Activated naive CD4-positive, alpha-beta T cell treated with Interleukin-2 at 50 U/mL for 16 hours (primary cell): ENCODE measurements at regions not wholly inside any gene's neighbourhood (a gene's known extent, or its start where the extent isn't known, plus 50 kb on each side); places are given as distances from the start of the nearest gene placed in this dataset.

Experiments used
- DNase-seq: peaks from one replicate; pipeline ENCODE4 v3.0.0-alpha.2; 2020

DNA sequence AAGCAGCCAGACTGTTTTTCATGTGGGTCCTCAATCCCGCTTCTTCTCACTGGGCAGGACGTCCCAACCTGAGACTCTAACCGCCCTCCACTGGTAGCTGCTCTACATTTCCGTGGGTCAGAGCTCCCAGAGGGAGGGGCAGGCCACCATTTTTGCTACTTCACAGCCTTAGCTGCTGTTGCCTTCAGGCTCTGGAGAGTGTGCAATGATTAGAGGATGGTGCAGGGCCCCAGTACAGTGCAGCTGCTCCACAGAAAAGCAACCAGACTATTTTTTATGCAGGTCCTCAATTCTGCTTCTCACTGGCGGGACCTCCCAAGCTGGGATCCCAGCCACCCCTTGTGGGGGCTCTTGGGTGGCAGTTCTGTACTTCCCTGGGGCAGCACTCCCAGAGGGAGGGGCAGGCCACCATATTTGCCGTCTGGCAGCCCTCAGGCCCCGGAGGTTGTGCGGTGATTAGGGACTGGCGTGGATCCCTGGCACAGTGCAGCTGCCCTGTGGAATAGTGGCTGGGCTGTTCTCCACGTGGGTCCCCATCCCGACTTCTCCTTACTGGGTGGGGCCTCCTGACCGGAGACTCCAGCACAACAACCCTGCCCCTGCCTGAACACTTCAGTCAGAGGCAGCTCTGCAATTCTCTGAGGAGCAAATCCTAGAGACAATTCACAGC lies 647.6 kb upstream of the PKN2 start:
- DNase-seq: no peak

DNA sequence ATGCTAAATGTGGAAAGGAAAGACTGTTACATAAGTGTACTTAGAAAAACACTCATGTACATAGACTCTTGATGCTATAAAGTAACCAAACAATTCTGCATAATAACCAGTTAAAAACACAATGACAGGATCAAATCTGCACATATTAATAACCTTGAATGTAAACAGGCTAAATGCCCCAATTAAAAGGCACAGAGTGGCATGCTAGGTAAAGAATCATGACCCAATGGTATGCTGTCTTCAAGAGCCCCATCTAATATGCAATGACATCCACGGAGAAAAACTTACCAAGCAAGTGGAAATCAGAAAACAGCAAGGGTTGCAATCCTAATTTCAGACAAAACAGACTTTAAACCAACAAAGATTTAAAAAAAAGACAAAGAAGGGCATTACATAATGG lies 644.8 kb upstream of the PKN2 start:
- DNase-seq: no peak

DNA sequence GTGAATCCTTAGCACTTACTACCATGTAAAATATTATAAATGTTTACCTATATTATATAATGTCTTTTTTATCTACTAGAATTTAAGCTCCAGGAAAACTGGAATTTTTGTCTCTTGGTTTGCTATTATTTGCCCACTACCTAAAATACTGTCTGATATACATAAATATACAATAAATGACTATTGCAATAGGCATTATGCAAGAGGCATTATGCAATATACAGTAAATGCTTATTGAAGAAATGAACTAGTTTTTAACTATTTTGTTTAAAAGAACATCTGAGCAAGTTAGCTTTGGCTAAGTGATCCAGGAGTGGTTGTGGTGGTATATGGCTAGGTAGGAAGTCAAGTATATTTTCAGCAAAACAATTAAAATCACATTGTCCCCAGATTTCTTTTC lies 640.2 kb upstream of the PKN2 start:
- no peak for DNase-seq

DNA sequence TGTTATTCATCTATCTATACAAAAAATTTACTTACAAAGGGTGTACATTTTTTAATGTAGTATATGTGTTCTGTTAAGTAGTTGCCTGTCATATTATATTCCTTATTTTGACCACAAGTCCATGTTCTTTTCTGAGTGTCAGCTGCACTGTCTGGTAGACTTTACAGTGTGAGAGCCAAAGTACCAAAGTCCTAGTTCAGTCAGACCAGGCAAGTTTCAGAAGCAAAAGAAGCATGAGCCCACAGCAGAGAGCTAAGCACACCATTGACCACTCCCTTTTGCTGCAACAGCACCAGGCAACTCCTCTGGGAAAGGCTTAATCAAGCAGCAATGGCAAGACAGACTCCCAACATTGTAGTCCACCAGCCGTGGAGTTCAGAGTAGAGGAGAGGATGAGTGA lies 631.9 kb upstream of the PKN2 start:
- no peak for DNase-seq

DNA sequence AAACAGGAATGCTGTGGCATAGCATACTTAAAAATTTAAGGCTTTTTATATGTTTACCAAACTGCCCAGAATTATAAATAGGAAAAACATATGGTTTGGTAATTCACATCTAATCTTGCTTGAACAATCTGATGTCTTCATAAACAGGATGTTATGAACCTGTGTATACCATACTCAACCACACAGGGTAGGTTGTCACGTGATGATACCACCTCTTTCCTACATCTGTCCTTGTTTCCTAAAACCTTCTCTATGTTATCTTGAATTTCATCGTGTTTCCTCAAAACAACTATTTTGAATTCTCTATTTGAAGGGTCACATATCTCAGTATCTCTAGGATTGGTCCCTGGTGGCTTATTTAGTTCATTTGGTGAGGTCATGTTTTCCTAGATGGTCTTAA lies 631.0 kb upstream of the PKN2 start:
- no peak for DNase-seq

DNA sequence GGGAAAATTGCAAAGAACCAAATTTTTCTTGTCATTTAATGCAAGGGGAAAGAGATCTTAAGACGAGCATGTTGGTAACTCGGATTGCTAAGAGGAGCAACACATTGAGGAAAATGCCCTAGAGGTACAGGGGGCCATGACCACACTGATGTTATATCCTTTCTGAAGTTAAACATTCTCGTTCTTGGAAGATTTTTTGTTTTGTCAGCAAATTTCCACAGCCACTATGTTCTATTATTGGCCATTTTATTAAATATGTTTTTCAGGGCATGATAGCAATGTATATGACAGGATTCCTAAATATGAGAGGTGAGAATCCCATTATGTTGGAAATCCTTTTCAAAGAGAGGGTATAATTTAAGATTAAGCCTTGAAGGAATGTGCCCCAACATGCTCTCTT lies 627.2 kb upstream of the PKN2 start:
- DNase-seq: no peak

DNA sequence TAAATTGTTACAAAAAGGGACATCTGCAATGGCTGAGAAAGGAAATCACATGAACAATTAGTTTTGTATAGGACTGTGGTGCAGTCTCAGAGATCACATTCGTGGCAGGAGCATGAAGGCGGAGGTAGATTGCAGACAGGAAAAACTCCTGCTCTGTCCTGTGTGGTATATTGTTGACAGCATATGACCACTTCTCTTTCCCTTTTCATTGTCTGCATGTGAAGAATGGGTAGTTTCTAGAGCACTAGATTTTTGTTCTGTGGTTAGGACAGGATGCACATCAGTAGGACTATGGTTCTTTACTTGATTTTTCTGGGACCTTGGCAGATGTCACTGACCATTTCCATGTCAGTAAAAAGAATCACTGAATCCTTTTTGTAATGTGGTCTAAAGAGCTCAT lies 625.9 kb upstream of the PKN2 start:
- DNase-seq: no peak

DNA sequence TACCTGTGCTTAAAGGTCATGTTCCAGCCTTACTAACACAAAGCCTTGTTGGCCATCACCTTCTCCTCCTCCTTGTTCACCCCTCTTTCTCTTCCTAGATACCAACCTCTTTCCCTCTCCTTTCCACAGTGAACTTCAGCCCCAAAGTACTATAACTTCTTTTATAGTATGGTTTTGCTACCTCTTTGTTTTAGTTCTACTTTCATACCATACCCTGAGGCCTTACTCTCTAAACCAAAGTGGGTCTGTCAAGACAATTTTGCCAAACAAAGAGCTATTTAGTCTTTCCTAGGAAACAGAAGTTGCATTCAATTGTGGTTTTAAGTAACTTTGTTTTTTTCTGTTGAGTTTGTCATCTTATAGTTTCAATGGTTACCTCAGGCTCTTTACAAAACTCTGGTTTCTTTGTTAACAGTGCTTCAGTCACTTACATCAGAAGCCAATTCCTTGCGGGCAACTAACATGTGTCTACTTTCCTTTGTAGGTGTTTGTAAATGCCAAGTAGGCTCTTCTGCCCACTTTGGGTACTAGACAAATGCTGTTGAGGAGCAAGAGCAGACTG lies 623.9 kb upstream of the PKN2 start:
- DNase-seq: no peak

DNA sequence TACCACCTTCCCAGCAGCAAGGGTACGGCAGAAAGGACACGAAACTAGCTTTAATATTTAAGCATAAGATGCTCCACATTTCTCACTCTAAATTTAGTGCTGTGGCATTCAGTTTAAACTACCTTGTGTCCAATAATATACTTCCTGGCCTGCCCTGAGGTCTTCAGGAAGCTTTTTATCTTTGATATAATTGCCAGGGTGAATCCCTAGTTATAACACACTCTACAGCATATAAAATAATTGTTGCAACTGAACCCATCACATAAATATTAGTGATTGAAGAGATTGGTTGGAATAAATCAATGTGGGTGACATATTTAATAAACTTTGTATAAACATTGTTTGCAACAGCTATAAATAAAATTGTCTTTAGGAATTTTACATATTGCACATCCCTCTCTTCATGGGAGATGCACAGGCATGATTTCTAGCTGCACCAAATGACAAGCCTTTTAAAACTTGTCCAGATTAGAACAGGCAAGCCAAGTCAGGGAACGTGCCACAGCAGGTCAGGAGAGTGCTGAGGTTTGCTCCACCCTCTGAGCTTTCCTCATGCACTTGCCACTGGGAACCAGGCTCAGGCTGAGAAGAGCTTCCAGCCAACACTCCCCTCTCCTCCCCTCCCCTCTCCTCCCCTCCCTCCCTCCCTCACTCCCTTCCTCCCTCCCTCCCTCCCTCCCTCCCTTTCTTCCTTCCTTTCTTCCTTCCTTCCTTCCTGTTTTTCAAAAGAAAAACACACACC lies 623.2 kb upstream of the PKN2 start:
- DNase-seq: no peak

DNA sequence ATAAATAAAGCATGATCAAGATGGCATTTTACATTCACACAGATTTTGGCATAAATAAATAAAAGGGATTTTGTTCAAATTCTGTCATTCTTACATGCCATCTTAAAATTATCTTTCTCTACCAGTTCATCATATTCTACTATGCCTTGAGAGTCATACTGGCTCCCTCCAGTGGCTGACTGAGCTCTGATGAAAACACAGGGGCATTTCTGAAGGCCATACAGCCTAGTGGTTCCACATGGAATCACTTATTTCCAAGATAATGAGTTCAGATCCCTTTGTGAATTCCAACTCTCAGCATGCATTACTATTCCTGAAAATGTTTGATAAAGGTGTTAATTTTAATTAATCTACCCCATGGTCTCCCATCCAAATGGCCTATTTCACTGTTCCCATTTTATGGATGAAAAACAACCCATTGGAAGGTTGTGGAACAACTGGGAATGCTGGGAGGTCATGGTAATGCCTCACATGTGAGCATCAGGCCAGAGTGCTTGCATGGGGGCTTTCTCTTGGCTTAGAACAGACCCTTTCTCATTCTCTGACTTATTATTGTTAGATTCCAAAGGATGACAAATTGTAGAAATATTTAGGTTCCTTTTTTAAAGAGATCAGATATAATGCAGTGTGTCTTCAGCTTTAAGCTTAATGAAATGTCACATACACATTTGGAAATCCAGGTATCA lies 622.4 kb upstream of the PKN2 start:
- peak; percentile 5 for DNase-seq

DNA sequence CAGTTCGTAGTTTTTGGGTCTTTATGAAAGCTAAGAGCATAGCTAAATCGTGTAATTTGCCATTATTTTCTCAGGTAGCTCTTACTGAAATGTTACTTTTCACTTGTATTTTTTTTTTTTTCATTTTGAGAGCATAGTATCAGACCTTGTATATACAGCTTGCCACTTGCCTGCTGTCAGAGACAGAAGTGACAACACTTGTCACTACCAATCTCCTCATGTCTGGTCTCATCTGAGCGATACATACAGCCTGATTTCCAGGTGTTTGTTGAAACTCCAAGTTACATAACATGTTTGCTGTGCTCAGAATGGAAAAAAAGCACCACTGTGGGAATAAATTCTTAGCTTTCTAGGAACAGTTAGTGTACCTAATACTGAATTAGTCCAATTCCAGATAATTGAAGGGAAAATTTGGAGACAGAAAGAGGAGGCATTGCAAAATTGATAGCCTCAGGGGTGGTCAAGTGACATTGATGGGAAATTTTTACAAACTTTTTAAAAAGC lies 621.4 kb upstream of the PKN2 start:
- DNase-seq: no peak

DNA sequence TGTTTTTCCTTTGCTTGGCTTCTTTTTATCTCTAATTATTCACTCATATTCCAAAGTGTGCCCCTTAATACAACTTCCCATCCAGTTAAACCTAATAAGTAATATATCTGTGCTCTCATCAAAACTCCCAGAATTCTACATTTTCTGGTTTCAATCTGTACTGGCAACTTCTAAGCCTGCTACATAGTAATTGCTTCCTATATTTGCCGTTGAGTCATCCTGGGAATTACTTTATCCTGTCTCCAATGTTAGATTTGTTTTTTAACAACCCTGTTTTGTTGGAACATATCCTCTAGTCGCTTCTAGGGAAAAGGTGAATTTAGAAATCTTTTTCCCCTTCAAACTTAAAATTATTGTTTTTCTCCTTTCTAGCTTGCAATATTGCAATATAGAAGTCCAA lies 620.5 kb upstream of the PKN2 start:
- no peak for DNase-seq

DNA sequence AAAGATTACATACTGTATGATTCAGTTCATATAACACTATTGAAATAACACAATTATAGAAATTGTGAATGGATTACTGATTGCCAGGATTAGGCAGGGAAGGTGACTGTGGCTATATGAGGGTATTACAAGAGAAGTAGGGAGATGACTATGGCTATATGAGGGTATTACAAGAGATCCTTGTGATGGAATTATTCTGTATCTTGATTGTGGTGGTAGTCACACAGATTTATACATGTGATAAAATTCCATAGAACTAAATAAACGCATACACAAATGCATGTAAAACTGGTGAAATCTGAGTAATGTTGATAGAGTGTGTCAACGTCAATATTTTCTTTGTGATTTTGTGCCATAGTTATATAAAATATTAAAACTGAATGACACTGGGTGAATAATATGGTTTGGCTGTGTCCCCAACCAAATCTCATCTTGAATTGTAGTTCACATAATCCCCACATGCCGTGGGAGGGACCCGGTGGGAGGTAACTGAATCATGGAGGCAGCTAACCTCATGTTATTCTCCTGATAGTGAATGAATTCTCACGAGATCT lies 615.6 kb upstream of the PKN2 start:
- no peak for DNase-seq

DNA sequence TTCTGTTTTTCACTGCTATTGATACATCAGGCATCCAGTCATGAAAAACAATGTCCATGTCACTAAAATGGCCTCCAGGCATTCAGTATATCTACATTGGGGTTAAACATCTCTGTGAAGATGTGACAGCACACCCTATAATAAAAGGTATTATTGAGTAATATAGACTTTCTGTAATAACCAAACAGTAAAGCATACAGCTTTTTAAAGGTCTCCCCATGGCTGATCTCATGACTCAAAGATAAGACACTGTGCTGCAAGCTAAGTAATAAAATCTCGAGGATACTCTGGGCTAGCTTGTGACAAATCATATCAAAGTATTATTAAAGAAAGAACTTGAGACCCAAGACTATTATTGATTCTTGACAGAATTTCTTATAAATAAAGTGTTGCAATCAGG lies 613.1 kb upstream of the PKN2 start:
- DNase-seq: no peak

DNA sequence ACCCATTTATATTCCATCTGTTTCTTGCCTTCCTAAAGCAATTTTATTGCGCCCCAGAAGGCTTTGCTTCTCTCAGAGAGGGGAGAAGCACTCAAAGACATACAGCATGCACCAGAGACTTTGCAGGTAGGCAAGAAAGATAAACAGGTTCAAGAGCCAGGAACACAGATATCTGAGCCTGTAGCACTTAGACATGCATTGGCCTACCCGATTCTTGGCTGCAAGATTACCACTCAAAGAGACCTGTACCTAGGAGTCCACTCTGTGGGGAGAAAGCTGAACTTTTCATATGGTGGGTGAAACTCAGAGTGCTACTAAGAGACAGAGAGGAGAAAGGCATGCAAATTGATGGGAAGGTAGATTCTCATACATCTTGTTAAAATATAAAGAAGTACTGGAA lies 609.4 kb upstream of the PKN2 start:
- no peak for DNase-seq

DNA sequence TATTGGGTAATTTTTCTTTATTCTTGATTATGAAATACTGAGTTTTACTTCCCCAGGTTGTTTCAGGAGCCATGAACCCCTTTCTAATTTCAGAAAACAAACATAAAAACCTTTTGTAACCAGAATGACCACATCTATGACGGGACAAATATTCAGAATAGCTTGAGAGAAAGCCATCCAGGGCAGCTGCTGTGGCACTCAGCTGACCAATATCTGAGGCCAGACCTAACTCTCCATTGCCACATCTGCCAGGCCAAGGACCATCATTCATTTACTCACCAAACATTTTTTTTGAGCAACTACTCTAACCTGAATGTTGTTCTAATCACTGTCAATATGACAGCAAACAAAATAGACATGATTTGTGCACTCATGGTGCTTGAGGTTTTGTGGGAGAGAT lies 608.3 kb upstream of the PKN2 start:
- DNase-seq: no peak

DNA sequence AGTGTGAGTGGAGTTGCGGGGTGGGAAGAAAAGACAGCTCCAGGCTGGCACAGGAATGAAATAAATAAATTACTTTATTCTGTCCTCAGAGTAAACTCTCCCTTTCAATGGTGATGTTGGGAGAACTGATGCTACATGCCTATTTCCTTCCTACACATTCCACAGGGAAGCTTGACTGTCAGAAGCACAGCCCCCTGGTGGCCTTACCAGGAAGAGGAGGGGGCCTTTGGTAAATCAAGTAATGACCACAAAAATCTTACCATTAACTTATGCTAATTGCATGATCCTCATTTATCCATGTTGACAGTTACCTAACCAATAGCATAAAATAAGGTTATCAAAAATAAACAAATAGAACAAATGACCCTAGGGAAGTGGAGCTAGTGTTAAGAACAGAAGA lies 605.0 kb upstream of the PKN2 start:
- no peak for DNase-seq

DNA sequence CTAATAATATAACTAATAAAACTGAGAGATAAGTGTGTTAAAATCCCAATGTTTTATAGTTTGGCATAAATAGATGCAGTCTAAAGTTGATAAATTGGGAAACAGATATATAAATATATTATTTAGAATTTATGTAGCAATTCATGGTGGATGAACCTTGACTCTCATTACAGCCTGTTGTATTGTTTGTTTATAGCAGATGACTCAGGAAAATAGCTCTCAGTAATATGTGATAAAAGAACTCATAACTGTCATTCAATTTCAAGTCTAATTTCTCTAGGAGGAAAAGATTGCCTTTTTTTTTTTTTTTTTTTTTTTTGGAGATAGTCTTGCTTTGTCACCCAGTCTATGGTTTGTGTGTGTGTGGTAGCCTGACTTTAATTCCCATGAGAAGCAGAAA lies 603.2 kb upstream of the PKN2 start:
- no peak for DNase-seq

DNA sequence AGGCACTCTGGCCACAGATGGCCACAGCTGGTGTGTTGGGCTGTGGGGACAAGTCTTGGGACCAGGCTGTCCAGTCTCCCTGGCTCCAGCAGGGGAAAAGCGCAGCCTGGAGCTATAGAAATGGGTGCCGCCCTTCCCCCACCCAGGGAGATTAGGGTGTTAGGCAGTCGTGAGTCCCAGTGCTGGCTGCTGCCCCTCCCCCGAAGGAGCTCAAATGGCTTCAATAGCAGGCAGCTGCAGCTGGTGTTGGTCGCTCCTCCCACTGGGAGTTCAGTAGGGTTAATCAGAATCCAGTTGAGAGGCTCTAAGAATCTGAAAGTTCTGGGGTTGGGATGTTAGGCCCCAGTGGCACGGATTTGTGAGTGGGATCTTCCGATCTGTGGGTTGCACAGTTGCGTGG lies 595.6 kb upstream of the PKN2 start:
- DNase-seq: no peak

DNA sequence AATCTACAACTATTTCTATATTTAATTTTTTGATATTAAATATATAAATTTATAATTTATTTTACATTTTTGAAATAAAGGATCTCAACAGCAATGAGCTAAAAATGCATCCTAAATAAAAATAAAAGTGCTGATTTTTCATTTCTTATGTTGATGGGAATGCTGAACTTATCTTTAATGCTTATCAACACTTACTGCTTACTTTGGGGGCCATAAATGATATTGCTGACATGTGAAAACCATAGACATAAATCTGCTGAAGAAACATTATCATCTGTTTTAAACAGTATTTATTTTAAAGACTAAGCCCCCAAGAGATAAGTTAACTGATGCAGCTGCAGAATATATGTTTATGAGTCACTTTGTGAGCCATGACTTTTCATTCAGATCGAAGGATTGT lies 594.1 kb upstream of the PKN2 start:
- DNase-seq: no peak

DNA sequence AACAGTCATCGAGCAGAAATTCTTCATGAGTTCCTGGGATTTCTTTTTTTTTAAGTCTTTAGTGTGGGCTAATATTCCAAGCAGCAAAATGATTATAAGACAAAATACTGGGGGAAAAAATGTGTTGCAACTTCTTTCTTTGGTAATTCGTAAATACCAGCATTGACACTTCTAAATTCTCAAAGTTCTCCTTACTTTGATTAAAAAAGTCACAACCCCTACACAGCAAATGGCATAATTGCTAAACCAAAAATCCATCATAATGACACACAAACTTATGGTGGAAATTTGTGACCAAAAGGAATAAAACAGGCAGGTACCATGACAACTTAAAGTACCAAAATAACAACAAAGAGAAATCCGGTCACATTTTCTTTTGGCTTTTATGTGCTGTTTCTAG lies 585.2 kb upstream of the PKN2 start:
- no peak for DNase-seq

DNA sequence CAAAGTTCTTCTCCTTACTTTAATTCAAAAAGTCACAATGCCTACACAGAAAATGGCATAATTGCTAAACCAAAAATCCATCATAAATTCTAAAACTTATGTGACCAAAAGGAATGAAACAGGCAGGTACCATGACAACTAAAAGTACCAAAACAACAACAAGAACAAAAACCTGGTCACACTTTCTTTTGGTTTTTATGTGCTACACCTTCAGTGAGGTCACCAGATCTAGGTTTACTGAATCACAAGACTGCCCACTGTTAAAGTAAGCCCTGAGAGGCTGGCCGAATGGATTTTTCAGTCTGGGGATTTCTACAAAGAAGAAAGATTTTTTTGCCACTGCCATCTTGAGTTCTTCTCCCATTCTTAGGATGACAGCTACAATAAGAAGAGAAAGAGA lies 583.0 kb upstream of the PKN2 start:
- DNase-seq: no peak

DNA sequence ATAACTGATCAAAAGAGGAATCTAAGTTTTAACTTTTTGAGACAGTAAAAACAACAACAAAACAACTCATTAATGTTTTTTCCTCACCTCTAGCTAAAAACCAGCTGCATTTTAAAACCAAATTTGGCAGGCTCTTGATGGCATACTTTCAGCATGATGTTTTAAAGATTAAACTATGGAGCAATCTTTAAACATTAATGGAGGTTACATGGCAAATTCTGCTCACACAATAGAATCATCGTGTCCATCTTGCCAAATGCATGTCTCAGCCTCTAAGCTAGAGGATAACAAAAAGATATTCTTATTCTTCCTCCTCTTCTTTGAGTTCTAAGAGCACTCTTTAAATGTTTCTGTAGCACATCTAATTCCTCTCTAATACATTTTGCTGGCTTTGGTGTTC lies 579.8 kb upstream of the PKN2 start:
- no peak for DNase-seq

DNA sequence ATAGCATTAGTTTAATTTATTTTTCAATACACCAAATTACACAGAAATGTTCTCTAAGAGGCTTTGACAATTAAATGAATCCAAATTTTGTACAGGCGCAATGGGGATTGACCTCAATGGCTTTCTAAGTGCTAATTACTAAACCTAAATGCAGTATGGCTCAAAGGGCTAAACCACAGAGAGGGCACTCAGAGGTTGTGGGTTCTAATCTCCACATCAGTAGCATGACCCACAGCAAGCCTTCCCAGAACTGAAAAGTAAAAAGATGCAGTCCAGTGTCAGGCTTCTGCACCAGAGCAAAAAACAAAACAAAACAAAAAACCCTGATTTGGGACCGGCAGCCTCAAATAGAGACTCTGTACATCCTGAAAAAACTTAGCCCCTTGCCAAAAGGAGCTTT lies 579.2 kb upstream of the PKN2 start:
- DNase-seq: no peak
